Lower lobe of right lung (tissue), 2 donors: ENCODE measurements at regions not wholly inside any gene's neighbourhood (a gene's known extent, or its start where the extent isn't known, plus 50 kb on each side); places are given as distances from the start of the nearest gene placed in this dataset.

Source experiments
- ATAC-seq, 2 donors: fragments of 200-7000 bp; cut with Tn5 transposase; one replicate each; pipeline ENCODE4 v1.9.1; 2020 to 2022; ENCODE audit warnings: mild to moderate bottlenecking in 2 of 2, moderate library complexity in 2 of 2
- DNase-seq: peaks from one replicate; pipeline ENCODE4 v3.0.0-alpha.2; 2020
- H3K27ac ChIP-seq: fragments of 200-600 bp; one replicate; pipeline ENCODE4 v1.8.0; 2022
- H3K27me3 ChIP-seq: fragments of 200-600 bp; one replicate; pipeline ENCODE4 v1.8.0; 2022; ENCODE audit warnings: low read depth
- H3K36me3 ChIP-seq: fragments of 200-600 bp; one replicate; pipeline ENCODE4 v1.8.0; 2022; ENCODE audit warnings: mild to moderate bottlenecking
- H3K4me1 ChIP-seq: fragments of 200-600 bp; one replicate; pipeline ENCODE4 v1.8.0; 2022
- H3K4me3 ChIP-seq: fragments of 200-600 bp; one replicate; pipeline ENCODE4 v1.8.0; 2022; ENCODE audit warnings: mild to moderate bottlenecking
- H3K9me3 ChIP-seq: fragments of 200-600 bp; one replicate; pipeline ENCODE4 v1.8.0; 2022
- intact Hi-C: fragments of 100-400 bp; cut with DNase I; formaldehyde crosslinking; loops from one replicate; pipeline ENCODE4 v1.11.0; 2022
- TF ChIP-seq, protein P1 (sequence below): fragments of 200-600 bp; IDR thresholded peaks from one replicate; pipeline ENCODE4 v1.8.0; 2022; ENCODE audit warnings: antibody characterized with exemption, mild to moderate bottlenecking
- donor health status: DM: no; HTN: yes; CAD: no; lungs with severe emphysema.

DNA sequence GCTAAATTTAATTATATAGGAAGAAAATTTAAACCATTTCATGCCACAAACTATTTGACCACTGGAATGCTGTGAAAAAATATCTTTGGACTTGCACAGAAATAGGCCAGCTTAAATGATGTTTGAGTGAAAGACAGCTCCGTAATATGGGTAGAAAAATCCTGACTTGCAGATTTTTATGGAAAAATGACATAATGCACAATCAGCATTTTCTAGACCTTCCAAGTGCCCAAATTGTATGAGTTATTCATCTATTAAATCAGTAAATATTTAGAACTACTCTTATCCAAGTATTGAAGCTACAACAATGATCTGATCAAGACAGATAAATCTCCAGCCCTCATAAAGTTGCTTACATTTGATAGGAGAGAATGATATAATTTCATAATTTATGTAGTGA is 691.1 kb upstream of the DDX18 start:
- no peak for ATAC-seq
- intact Hi-C loops: no loop called here
- TF ChIP-seq, protein P1, sequence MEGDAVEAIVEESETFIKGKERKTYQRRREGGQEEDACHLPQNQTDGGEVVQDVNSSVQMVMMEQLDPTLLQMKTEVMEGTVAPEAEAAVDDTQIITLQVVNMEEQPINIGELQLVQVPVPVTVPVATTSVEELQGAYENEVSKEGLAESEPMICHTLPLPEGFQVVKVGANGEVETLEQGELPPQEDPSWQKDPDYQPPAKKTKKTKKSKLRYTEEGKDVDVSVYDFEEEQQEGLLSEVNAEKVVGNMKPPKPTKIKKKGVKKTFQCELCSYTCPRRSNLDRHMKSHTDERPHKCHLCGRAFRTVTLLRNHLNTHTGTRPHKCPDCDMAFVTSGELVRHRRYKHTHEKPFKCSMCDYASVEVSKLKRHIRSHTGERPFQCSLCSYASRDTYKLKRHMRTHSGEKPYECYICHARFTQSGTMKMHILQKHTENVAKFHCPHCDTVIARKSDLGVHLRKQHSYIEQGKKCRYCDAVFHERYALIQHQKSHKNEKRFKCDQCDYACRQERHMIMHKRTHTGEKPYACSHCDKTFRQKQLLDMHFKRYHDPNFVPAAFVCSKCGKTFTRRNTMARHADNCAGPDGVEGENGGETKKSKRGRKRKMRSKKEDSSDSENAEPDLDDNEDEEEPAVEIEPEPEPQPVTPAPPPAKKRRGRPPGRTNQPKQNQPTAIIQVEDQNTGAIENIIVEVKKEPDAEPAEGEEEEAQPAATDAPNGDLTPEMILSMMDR: no peak
- no peak for DNase-seq
- no peaks in the 10 kb centered on the region for H3K9me3 ChIP-seq
- H3K27ac ChIP-seq: no peak overlapping the region
- H3K4me1 ChIP-seq: no peaks in the 10 kb centered on the region
- no peak overlapping the region for H3K4me3 ChIP-seq
- no peaks in the 10 kb centered on the region for H3K27me3 ChIP-seq
- H3K36me3 ChIP-seq: no peaks in the 10 kb centered on the region

DNA sequence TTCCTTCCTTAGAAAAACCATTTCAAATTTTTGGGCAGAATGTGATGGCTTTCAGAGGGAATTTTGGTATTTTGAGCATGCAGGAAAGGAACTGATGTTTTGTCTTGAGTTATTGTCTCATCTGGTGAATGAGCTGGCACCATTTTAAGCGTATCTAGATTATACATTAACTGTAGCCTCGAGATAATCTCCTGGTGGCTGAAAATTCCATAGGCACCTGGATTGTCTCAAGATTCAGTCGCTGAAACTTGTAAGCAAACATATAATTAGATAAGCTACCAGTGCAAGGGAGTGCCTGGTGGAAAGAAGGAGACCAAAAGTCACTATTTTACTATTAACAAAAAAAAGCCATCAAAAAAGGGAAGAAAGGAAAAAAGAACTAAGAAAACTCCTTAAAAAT is 687.8 kb upstream of the DDX18 start:
- ATAC-seq (no peak), DNase-seq (no peak)
- Histone ChIP-seq H3K4me1 (no peaks in the 10 kb centered on the region), H3K27ac (no peak overlapping the region), H3K4me3 (no peak overlapping the region), H3K27me3 (no peaks in the 10 kb centered on the region), H3K9me3 (no peaks in the 10 kb centered on the region), H3K36me3 (no peaks in the 10 kb centered on the region)
- intact Hi-C loops: no loop called here
- TF ChIP-seq, protein P1: no peak

DNA sequence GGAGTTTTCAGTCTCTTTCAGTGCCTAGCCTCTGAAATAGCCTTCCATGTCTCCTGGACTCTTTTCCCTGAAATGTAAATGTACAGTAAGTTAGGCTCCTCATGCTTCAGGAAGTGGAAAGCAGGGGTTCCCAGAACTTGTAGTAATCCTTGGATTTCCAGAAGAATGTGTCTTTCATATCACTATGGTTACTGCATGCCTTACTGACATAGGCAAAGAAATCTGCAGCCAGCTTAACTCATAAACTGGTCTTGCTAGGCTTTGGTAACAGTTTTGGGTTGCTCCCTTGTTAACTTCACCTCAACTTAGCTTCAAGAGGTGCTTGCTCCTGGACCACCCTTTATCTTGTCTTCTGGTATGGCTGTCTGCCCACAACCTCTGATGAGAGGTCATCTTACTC is 686.8 kb upstream of the DDX18 start:
- H3K4me3 ChIP-seq: no peak overlapping the region

DNA sequence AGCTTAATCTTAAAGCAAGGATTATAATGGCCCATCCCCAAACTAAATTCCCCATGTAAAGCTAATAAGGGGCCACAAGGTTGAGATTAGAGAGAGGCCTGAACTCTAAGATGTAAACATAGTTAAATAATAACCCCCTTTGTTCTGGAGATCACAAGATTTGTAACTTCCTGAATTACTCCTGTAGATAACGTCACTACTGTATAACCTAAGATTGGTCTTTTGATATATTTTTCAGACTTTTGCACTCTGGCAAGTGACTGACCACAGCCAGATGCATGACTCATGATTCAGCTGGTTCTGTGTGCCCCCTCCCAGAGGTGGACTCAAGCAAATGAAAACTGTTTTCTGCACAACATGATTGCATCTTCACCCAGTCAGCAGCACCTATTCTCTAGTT is 686.0 kb upstream of the DDX18 start:
- no peak overlapping the region for H3K27ac ChIP-seq
- DNase-seq (no peak), ATAC-seq (no peak)
- H3K36me3 ChIP-seq: no peaks in the 10 kb centered on the region
- TF ChIP-seq, protein P1: no peak
- H3K4me3 ChIP-seq: no peak overlapping the region
- H3K27me3 ChIP-seq: no peaks in the 10 kb centered on the region
- no peaks in the 10 kb centered on the region for H3K9me3 ChIP-seq
- intact Hi-C loops: no loop called here
- no peaks in the 10 kb centered on the region for H3K4me1 ChIP-seq

More for the DNA sequence above, 686.8 kb upstream of the DDX18 start:
- intact Hi-C loops: no loop called here
- Histone ChIP-seq H3K36me3 (no peaks in the 10 kb centered on the region), H3K27ac (no peak overlapping the region), H3K4me1 (no peaks in the 10 kb centered on the region), H3K27me3 (no peaks in the 10 kb centered on the region), H3K9me3 (no peaks in the 10 kb centered on the region)
- TF ChIP-seq, protein P1: no peak
- no peak for ATAC-seq
- DNase-seq: no peak

DNA sequence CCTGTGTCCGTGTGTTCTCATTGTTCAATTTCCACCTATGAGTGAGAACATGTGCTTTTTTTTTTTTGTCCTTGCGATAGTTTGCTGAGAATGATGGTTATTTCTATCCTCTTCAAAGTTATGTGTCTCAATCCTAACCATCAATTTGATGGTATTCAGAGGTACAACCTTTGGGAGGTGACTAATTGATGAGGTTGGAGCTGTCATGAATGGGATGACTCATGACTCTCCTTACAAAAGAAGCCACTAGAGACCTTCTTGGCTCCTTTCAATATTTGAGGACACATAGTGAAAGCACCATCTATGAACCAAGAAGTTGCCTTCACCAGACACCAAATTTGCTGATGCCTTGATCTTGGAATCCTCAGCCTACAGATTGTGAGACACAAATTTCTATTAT is 677.1 kb upstream of the DDX18 start:
- ATAC-seq: no peak
- intact Hi-C loops: no loop called here

More for the DNA sequence above, 677.1 kb upstream of the DDX18 start:
- Histone ChIP-seq H3K4me1 (no peaks in the 10 kb centered on the region), H3K36me3 (no peaks in the 10 kb centered on the region), H3K4me3 (no peak overlapping the region), H3K9me3 (no peaks in the 10 kb centered on the region), H3K27ac (no peak overlapping the region), H3K27me3 (no peaks in the 10 kb centered on the region)
- no peak for DNase-seq
- TF ChIP-seq, protein P1: no peak
